ENCODE measurements at regions not wholly inside any gene's neighbourhood (a gene's known extent, or its start where the extent isn't known, plus 50 kb on each side); places are given as distances from the start of the nearest gene placed in this dataset.

DNA sequence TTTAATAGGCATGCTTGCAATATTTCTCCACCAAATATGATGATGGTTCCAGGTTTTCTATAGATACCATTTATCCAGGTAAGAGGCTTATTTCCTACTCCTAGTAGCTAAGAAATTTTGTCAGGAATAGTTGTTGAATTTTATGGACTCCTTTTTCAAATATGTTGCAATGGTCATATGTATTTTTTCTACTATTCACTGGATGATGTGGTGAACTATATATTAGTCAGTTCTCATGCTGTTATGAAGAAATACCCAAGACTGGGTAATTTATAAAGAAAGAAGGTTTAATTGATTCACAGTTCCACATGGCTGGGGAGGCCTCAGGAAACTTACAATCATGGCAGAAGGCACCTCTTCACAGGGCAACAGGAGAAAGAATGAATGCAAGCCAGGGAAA is 141.1 kb upstream of the NR3C1 start:
- Histone ChIP-seq H3K4me3 (ENCODE audit: low read length) (no peak overlapping the region), H2AFZ (ENCODE audit: low read length) (no peak overlapping the region), H3K4me1 (ENCODE audit: low read length) (no peaks in the 10 kb centered on the region), H3K36me3 (replicated peaks; ENCODE audit: insufficient read depth, low read length) (no peaks in the 10 kb centered on the region), H3K9me3 (replicated peaks; ENCODE audit: insufficient read depth, low read length) (no peaks in the 10 kb centered on the region), H3K4me2 (ENCODE audit: low read depth, low read length) (no peak overlapping the region), H3K9me2 (replicated peaks; ENCODE audit: insufficient read depth, low read length) (no peaks in the 10 kb centered on the region), H3K79me2 (ENCODE audit: low read length) (no peaks in the 10 kb centered on the region), H3K27me3 (replicated peaks; ENCODE audit: insufficient read depth, low read length) (no peaks in the 10 kb centered on the region), H3K9ac (ENCODE audit: low read length) (no peak overlapping the region), H3F3A (ENCODE audit: insufficient read depth, low read length) (no peaks in the 10 kb centered on the region), H4K20me1 (ENCODE audit: insufficient read depth, low read length) (no peaks in the 10 kb centered on the region), H3K27ac (ENCODE audit: low read length) (no peak overlapping the region)
- TF ChIP-seq CTCF (IDR thresholded peaks at IDR 0.05; ENCODE audit: low read length) (no peak), EZH2 (optimal IDR thresholded peaks at IDR 0.05; ENCODE audit: low read depth, low read length) (no peak), EZH2phosphoT487 (IDR thresholded peaks at IDR 0.05; ENCODE audit: low read length) (no peak)
- no peak for DNase-seq

GRCh38 chr5:143543358-143544255 is 140.1 kb upstream of the NR3C1 start:
- Histone ChIP-seq H3K36me3 (replicated peaks; ENCODE audit: insufficient read depth, low read length) (no peaks in the 10 kb centered on the region), H3K27ac (ENCODE audit: low read length) (no peak overlapping the region), H3K4me3 (ENCODE audit: low read length) (no peak overlapping the region), H3K9ac (ENCODE audit: low read length) (no peak overlapping the region), H3K4me1 (ENCODE audit: low read length) (no peaks in the 10 kb centered on the region), H3K9me3 (replicated peaks; ENCODE audit: insufficient read depth, low read length) (no peaks in the 10 kb centered on the region), H3F3A (ENCODE audit: insufficient read depth, low read length) (no peaks in the 10 kb centered on the region), H3K27me3 (replicated peaks; ENCODE audit: insufficient read depth, low read length) (no peaks in the 10 kb centered on the region), H3K4me2 (ENCODE audit: low read depth, low read length) (no peak overlapping the region), H3K79me2 (ENCODE audit: low read length) (no peaks in the 10 kb centered on the region), H3K9me2 (replicated peaks; ENCODE audit: insufficient read depth, low read length) (no peaks in the 10 kb centered on the region), H2AFZ (ENCODE audit: low read length) (no peak overlapping the region), H4K20me1 (ENCODE audit: insufficient read depth, low read length) (no peaks in the 10 kb centered on the region)
- TF ChIP-seq EZH2 (optimal IDR thresholded peaks at IDR 0.05; ENCODE audit: low read depth, low read length) (no peak), CTCF (IDR thresholded peaks at IDR 0.05; ENCODE audit: low read length) (no peak), EZH2phosphoT487 (IDR thresholded peaks at IDR 0.05; ENCODE audit: low read length) (no peak)
- no peak for DNase-seq

- no peaks in the 10 kb centered on the region for H3F3A ChIP-seq (ENCODE audit: insufficient read depth, low read length)
- H2AFZ ChIP-seq (ENCODE audit: low read length) = no peak overlapping the region
- no peak for DNase-seq
- no peaks in the 10 kb centered on the region for H3K79me2 ChIP-seq (ENCODE audit: low read length)
- no peak overlapping the region for H3K27ac ChIP-seq (ENCODE audit: low read length)
- H3K27me3 ChIP-seq (replicated peaks; ENCODE audit: insufficient read depth, low read length) = no peaks in the 10 kb centered on the region
- H3K4me3 ChIP-seq (ENCODE audit: low read length) = no peak overlapping the region
- H3K36me3 ChIP-seq (replicated peaks; ENCODE audit: insufficient read depth, low read length) = no peaks in the 10 kb centered on the region
- no peaks in the 10 kb centered on the region for H3K9me2 ChIP-seq (replicated peaks; ENCODE audit: insufficient read depth, low read length)
- H3K9me3 ChIP-seq (replicated peaks; ENCODE audit: insufficient read depth, low read length) = no peaks in the 10 kb centered on the region
- H3K4me2 ChIP-seq (ENCODE audit: low read depth, low read length) = no peak overlapping the region
- no peak for TF ChIP-seq EZH2 (optimal IDR thresholded peaks at IDR 0.05; ENCODE audit: low read depth, low read length)
- no peak for TF ChIP-seq CTCF (IDR thresholded peaks at IDR 0.05; ENCODE audit: low read length)
- no peak for TF ChIP-seq EZH2phosphoT487 (IDR thresholded peaks at IDR 0.05; ENCODE audit: low read length)
- H3K4me1 ChIP-seq (ENCODE audit: low read length) = no peaks in the 10 kb centered on the region
- no peak overlapping the region for H3K9ac ChIP-seq (ENCODE audit: low read length)
- H4K20me1 ChIP-seq (ENCODE audit: insufficient read depth, low read length) = no peaks in the 10 kb centered on the region
Observed at GRCh38 chr5:143542798-143543144, 139.3 kb upstream of the NR3C1 start.

Data from MM.1S (cell line).